Glomerular endothelial cell (primary cell): ENCODE measurements at regions not wholly inside any gene's neighbourhood (a gene's known extent, or its start where the extent isn't known, plus 50 kb on each side); places are given as distances from the start of the nearest gene placed in this dataset.

ENCODE experiments used
- DNase-seq: peaks from one replicate; pipeline ENCODE4 v3.0.0-alpha.2; 2011; ENCODE audit warnings: low read depth, low spot score; ENCODE audit errors: extremely low read depth

DNA sequence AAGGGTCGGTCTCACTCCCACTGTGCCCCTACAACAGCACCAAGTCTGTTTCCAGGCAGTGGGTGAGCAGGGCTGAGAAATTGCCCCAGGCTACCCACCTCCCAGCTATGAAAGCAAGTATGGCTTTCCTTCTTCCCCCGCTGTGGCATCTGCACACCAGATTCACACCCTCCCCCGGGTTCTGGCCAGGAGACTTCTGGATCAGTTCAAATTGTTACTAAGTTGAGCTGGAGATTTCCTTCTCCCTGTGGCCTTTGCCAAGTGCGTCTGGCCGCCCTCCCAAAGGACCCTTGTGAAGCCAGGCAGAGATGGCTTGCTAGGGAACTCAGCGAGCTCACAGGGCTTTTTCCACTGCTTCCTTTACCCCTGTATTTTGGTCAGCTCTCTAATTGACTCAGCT is 555.4 kb downstream of the SH2D4B start:
- DNase-seq = no peak

DNA sequence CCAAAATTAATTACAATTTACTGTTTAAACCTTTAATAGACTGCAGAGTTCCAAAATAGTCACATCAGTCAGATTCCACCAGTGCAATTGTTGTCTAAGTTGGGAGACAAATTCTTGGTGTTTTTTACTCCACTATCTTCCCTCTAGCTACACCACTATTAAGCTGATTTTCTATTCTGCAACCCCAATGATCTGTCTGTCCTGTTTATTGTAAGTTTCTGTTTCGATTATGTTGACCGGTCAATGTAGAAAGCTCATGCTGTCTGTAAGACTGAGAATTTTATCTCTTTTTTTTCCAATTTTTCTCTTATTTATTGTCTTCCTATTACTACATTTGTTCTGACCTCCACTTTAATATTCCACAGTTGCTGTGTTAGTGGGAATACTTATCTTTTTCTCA is 557.5 kb downstream of the SH2D4B start:
- DNase-seq = no peak

DNA sequence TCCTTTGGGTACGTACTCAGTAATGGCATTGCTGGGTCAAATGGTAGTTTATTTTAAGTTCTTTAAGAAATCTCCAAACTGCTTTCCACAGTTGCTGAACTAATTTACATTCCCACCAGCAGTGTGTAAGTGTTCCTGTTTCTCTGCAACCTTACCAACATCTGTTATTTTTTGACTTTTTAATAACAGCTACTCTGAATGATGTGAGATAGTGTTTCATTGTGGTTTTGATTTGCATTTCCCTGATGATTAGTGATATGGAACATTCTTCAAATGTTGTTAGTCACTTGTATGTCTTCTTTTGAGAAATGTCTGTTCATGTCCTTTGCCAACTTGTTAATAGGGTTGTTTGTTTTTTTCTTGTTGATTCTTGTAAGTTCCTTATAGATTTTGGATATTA is 558.9 kb downstream of the SH2D4B start:
- DNase-seq = no peak

DNA sequence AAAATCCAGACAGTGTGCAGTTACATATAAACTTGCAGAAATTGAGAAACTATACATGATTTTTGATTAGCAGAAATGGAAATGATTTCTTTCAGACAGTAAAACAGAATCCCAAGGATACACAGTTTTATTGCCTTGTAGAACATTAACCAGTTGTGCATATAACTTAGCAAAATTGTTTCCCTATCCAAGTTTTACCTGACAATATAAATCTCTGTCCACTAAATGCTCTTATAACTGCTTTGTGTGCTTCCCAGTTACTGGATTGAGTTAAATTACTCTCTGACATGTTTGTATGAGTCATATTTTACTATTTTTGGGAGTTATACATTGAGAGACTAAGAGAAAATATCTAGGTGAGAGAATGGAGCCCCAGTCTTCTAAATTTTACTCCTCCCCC is 563.4 kb downstream of the SH2D4B start:
- DNase-seq = no peak

DNA sequence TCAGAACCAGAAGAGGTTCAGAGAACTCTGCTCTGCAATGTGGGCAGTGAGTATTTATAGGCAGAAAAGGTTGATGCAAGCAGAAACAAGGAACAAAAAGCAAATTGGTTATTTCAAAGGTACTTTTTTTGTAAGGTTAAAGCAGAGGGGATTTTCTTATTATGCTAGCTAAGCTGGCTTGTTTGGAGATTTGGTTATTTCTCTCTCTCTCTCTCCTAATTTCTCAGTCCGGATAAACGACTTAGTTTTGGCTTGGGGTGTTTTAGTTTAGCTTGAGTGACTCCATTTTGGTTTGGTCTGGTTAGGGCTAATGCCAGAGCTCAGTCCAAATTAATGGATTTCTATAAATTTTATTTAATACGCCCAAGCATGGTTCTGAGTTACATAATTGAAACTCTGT is 566.8 kb downstream of the SH2D4B start:
- no peak for DNase-seq

DNA sequence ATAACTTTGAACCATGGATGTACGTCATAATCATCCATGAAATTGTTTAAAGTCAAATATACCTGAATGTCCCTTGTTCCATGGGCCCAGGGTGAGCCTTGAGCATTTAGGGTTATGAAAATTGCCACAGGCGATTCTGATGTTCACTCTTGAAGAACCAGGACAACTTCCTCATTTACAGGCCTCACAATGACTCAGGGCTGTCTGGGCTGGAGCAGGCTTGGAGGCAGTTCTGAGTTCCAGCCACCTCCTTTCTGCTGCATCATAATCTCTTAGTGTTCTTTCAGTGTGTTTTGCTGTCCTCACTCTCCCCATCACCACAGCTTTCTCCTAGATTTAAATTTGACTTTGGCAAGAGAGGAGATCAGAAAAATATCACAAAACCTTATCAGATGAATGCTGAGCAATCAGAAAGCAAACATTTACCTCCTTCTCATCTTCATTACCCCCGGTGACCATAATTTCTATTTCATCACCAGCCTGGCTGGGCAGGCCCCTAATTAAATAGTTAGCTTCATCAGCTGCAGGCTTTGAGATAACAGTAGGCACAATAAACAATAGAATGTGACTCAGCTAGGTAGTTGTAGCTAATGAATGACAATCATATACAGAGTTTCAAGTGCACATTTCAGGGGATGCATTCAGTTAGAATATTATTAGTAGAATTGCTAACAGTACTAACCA is 571.0 kb downstream of the SH2D4B start:
- no peak for DNase-seq

DNA sequence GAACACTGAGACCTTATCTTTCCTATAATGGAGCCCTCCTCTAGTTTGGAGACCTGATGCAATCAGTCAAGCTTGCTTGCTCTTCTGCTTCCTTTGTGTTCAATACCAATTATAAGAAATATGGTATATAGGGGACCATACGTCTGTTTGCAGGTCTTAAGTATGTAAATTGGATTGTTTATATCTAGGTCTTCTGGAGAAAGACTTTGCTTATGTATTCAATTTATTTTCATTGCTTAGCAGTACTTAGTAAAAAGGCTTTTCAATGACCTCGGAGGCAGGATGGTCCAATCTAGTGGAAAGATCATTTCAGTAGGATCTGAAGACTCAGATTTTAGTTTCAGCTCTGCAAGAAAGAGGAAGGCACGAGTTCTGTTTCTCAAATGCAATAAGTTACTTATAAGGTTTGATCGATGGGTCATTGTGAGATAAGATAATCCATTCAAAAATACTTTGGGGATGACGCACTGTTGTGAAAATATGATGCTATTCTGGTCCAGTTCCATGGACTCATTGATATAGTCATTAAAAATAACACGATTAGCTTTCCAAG is 571.6 kb downstream of the SH2D4B start:
- DNase-seq = no peak

DNA sequence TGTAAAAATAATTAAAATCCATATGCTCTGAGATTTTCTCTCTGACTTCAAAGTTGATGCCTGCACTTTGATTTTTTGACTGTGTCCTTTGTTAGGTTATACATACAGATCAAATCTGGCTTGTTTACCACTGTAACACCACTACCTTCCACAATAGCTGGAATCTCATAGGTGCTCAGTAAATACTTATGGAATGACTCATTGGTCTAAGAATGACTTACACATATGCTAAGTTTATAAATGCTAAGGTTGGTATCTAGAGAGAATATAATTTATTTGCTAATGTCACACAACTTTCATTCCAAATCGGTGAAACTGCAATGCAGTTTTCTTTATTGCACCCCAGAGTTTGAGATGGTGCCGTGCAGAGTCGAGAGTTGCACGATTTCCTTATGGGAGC is 578.5 kb downstream of the SH2D4B start:
- DNase-seq = no peak

DNA sequence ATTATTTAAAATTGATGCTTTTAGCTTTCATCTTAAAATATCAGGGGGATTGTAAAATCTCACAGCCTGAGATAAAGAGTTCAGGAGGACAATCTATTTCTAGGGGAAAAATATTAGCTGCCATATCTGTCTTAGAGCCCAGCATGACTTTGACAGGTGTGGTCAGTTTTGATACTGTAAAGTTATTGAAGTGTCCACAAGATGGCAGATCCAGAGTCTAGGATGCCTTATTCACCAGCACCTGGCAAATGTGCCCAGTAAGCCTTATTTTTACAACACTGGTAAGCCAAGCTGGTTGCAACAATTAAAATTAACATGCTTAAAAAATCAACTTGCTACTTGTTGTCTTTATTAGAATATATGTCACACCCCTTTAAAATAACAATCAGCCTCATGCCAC is 579.3 kb downstream of the SH2D4B start:
- DNase-seq = no peak

DNA sequence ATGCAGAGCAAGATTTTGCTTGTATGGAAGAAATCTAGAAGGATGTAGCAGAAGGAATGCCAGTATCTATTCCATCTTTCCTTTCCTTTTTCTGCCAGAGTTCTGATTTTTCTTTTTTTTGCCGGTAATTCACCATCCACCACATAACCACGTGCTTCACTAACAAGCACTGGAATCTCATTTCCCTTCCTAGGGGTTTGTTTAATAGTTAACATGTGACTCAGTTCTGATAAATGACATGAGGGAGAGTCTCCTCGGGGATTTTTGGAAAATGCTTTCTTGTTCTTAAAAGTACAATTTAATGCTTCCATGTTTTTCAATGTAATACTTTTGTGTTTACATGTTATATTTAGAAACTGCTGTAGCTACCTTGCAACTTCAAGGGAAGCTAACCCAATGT is 590.2 kb downstream of the SH2D4B start:
- DNase-seq = no peak

DNA sequence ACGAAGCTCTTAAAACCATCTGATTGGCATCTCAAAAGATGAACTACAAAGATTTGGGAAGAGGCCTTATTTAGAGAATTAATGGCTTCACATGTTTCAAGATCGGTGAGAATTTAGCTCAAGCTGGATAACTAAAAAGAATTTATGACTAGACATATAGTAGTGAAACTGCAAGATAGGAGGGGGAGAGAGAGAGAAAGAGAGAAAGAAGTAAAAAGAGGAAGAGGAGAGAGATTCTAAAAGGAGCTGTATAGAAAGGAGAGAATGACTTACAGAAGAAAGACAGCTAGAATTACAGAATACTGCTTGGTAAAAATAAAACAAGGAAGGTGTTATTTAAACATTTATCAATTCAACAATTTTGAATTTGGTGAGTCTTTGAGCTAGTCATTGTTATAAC is 592.3 kb downstream of the SH2D4B start:
- no peak for DNase-seq

DNA sequence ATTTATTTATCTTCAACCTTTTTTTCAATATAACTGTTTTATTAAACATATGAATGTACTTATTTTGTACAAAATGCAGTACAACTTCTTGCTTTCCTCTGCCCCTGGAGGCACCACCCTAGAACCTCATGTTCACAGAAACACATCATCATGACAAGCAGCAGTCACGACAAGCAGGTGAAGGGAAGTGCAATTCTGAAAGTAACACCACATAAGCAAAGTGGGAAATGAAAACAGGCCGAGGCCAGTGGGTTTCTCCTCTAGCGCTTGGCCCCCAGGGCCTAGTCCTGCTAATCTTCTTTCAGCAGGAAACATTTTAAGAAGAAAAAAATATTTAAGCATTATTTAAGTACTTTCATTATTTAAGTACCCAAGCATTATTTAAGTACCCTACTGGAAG is 598.1 kb downstream of the SH2D4B start:
- no peak for DNase-seq

DNA sequence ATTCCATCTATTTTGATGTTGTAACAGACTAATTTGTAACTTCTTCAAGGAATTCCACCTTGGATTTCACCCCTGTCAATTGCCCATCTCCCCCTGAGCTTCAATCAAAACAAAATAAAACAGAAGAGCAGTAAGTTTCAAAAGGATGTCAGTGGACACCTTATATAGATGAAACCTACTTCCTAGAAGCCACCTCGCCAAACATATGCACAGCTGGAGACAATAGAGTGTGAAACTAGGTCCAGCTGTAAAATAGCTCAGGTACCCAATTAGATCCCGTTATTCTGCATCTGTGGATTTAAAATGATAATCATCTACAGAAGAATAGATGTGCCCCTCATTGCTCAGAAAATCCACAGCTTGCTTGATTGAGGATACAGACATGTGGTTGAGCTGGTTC is 598.6 kb downstream of the SH2D4B start:
- no peak for DNase-seq

DNA sequence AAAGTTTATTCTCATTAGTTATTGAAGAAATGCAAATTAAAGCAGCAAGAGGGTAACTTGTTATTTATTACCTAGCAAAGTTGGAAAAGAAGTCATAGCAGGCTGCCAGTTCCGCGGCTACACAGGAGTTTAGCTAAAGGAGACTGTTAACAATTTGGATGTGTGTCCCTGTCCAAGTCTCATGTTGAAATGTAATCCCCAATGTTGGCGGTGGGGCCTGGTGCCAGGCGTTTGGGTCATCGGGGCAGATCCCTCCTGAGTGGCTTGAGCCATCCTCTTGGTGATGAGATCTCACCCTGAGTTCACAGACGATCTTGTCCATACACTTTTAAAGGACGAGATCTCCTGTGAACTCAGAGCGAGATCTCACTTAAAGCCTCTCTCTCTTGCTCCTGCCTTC is 608.3 kb downstream of the SH2D4B start:
- no peak for DNase-seq

DNA sequence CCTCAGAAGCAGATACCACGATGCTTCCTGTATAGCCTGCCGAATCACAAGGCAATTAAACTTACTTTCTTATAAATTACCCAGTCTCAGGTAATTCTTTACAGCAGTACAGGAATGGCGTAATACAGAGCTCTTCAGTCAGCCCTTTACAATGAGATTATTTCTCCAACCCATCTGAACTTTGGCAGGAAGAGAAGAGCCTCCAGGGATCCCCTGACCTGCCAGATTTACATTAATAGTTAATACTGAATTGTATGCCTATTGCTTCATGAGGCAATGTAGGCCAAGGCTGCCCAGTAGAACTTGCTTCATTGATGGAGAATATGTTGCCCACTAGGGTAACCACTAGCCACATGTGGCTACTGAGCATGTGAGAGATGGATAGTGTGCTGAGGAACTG is 608.7 kb downstream of the SH2D4B start:
- no peak for DNase-seq

DNA sequence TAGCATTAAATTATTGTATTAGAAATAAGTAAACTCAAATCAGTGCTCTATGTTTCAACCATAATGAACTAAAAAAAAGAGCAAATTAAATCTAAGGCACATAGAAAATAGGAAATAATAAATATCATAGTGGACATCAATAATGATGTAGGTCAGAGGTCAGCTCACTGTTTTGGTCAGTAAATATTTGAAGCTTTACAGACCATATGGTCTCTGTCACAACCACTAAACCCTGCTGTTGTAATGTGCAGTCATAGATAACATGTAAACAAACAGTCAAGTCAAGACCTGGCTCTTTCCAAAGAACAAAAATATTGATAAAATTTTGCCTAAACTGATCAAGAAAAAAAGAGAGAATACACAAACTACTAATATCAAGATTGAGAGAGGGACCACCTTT is 615.0 kb downstream of the SH2D4B start:
- no peak for DNase-seq

DNA sequence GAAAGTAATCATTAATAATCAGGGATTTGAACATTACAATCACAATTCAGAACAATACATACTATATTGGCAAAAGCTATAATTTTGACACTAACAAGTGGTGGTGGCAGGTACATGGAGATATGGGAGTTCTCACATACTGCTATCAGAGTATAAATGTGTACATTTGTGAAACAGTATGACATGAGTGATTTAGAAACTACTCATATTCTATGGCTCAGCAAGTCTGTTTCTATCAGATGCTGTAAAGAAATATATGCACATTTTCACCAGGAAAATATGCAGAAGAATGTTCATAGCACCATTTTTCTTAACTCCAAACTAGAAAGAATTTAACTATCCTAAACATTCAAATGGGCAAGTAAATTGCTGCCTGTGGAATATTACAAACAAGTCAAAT is 620.0 kb downstream of the SH2D4B start:
- DNase-seq = no peak

DNA sequence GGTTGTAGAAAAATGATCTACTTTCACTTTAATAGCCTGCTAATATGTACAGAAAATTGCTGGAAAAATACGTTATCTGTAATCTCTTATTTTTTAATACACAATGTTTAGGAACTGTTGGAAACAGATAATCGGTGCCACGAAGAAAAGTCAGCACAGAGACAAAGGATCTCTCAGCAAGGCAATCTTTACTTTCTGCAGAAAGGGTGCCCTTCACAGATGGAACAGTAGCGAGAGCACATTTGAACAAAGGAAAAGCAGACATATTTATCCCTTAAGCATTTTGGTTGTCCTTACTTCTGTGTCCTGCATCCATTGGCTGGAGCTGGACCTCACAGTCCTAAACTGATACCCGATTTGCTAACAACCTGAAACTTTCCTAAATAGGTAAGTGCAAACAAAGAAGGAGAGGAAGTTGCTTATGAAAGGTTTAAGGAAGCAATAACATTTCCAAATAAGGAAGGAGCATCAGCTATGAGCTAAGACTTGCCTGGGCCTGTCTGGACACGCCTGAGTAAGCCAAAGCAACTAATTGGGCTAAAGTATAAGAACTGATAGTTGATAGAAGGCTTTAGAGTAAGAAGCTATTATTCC is 640.0 kb downstream of the SH2D4B start:
- DNase-seq = no peak

DNA sequence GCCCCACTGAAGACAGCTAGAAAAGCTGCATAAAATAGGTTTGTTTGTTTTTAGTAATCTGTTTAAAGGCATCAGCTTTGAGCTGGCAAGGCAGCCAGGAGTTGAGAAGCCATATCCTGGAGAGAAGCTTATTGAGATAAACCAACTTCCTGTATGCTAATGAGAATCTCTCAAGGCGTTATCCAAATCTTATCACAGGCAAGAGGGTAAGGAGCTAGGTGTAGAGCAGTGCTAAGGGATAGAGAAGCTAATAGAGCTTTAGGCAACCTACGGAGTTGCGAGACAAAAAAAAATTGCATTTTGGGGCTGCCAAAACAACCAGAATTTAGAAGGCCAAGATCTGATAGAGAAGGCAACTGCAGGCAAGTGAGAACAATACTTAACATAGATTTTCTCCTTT is 641.6 kb downstream of the SH2D4B start:
- no peak for DNase-seq

DNA sequence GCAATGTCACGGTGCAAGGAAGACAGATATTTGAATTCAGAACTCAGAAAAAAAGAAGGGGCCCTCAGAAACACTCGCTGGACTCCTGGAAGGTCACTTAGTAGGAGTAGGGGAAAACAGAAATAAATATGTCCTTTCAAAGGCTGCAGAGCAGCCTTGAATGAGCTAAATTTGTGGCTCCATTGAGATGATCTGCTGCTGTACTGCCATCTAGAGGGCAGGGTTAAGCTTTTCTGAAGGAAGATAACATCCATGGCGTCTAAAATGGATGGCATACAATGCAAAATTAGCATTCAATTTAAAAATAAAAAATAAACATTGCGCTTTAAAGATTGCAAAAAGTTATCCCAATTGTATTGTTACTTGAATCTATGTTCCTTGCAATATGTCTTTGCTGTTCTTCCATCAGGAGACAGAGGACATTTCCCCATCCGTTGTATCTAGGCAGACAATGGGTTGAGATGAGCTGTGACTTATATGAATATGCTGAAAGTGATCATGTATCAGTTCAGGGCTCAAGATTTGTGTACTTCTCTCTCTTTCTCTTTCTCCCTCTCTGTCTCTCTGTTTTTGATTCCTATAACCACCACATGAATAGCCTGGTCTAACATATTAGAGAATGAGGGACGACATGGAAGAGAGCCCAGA is 642.2 kb downstream of the SH2D4B start:
- DNase-seq = no peak

DNA sequence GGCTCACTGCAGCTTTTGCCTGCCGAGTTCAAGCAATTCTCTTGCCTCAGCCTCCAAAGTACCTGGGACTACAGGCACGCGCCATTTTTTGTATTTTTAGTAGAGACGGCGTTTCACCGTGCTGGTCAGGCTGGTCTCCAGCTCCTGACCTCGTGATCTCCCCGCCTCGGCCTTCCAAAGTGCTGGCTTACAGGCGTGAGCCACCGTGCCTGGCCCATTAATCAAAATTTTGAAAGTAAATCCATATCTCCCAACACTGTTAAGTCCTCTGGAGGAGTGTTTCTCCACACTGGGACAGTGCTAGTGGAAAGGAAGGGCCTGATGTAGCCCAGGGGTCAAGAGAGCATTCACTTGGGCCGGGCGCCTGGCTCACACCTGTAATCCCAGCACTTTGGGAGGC is 644.6 kb downstream of the SH2D4B start:
- DNase-seq = no peak

DNA sequence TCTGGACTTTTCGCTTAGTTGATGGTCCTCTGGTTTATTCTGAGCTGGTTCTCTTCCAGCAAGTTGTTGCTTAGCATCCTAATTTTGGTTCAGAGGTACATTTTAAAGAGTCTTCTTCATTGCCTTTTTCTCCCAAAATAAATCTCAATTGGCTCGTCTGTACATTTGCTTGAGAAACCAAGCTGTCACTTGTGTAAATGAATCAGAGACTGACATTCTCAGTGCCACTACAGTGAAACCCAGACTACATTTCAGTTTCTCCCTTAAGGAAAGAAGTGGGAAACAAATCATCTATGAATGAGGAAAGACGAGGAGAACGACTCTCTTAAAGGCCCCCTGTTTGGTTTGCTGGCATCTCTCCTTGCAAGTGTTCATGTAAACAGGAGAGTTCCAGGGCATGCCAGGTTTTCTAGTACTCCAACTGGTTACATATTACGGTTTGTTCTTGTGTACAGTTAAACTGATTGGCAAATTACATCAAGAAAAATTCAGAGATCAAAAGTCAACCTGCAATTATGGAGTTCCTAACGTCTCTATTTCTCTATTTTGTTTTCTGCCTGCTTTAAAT is 654.6 kb downstream of the SH2D4B start:
- DNase-seq = no peak
